Caco-2 (cell line): ENCODE measurements at regions not wholly inside any gene's neighbourhood (a gene's known extent, or its start where the extent isn't known, plus 50 kb on each side); places are given as distances from the start of the nearest gene placed in this dataset.

ENCODE experiments used
- BruUV-seq: library from RNA; stranded (reverse); fragments of 400-500 nt; replicated peaks from 2 replicates; lab custom pipeline; 2021; lab: Mats Ljungman, UMichigan
- CTCF ChIA-PET: fragments of 300-600 bp; sonication (Branson Sonifier 250); formaldehyde crosslinking; loops from one replicate; lab custom pipeline; 2022; ENCODE audit warnings: antibody characterized with exemption; lab: Charles Lee
- POLR2A ChIA-PET: fragments of 300-600 bp; sonication (Branson Sonifier 250); formaldehyde crosslinking; loops from one replicate; lab custom pipeline; 2022; ENCODE audit warnings: antibody characterized with exemption; lab: Charles Lee
- DNase-seq, 2 experiments: peaks; one replicate each; pipeline versions ENCODE4 v3.0.0 to v3.0.0-alpha.2; 2020 to 2022
- H3K27me3 ChIP-seq: replicated peaks from 2 replicates; pipeline ENCODE4 v1.6.0; 2011; ENCODE audit warnings: low read length; ENCODE audit not compliant: control insufficient read depth, insufficient read depth
- H3K36me3 ChIP-seq: 2 replicates; pipeline ENCODE4 v1.5.1; 2011; ENCODE audit warnings: low read length; ENCODE audit not compliant: control insufficient read depth, insufficient read depth
- H3K4me1 ChIP-seq: fragments of 250-450 bp; sonication (Bioruptor Pico); 2 replicates; pipeline ENCODE4 v1.5.1; 2020; ENCODE audit warnings: mild to moderate bottlenecking
- H3K4me3 ChIP-seq: 2 replicates; pipeline ENCODE4 v1.5.1; 2011; ENCODE audit warnings: low read depth, mild to moderate bottlenecking, control low read depth, low read length
- H3K9me3 ChIP-seq: fragments of 250-450 bp; sonication (Bioruptor Pico); 2 replicates; pipeline ENCODE4 v1.5.1; 2020; ENCODE audit warnings: mild to moderate bottlenecking, moderate library complexity
- H3K27ac Mint-ChIP-seq: one replicate; pipeline ENCODE4 v1.8.0; 2022; ENCODE audit warnings: mixed read lengths; ENCODE audit not compliant: unreplicated experiment
- H3K27me3 Mint-ChIP-seq: one replicate; pipeline ENCODE4 v1.8.0; 2022; ENCODE audit warnings: mixed read lengths; ENCODE audit not compliant: insufficient read depth, unreplicated experiment
- H3K36me3 Mint-ChIP-seq: one replicate; pipeline ENCODE4 v1.8.0; 2022; ENCODE audit warnings: mild to moderate bottlenecking, mixed read lengths; ENCODE audit not compliant: insufficient read depth, unreplicated experiment
- H3K4me1 Mint-ChIP-seq: one replicate; pipeline ENCODE4 v1.8.0; 2022; ENCODE audit warnings: low read depth, mixed read lengths; ENCODE audit not compliant: unreplicated experiment
- H3K4me3 Mint-ChIP-seq: one replicate; pipeline ENCODE4 v1.8.0; 2022; ENCODE audit warnings: mild to moderate bottlenecking, moderate library complexity, mixed read lengths; ENCODE audit not compliant: unreplicated experiment
- H3K9me3 Mint-ChIP-seq: one replicate; pipeline ENCODE4 v1.8.0; 2022; ENCODE audit warnings: mixed read lengths; ENCODE audit not compliant: unreplicated experiment
- CTCF ChIP-seq, 2 experiments: fragments of 200-600 bp in 1 of 2; IDR thresholded peaks; 1 replicate in 1 of 2; 2 replicates in 1 of 2; pipeline versions ENCODE4 v1.5.1 to v1.8.0; 2011 to 2022; ENCODE audit warnings: antibody characterized with exemption in 1 of 2, control low read depth in 1 of 2, inconsistent platforms in 1 of 2, low read depth in 1 of 2, low read length in 1 of 2, mild to moderate bottlenecking in 1 of 2, moderate library complexity in 1 of 2; ENCODE audit not compliant: insufficient read depth in 1 of 2, severe bottlenecking in 1 of 2, unreplicated experiment in 1 of 2
- intact Hi-C: fragments of 100-400 bp; cut with micrococcal nuclease; formaldehyde crosslinking; loops from one replicate; pipeline ENCODE4 v1.10.0; 2022; ENCODE audit not compliant: unreplicated experiment

DNA sequence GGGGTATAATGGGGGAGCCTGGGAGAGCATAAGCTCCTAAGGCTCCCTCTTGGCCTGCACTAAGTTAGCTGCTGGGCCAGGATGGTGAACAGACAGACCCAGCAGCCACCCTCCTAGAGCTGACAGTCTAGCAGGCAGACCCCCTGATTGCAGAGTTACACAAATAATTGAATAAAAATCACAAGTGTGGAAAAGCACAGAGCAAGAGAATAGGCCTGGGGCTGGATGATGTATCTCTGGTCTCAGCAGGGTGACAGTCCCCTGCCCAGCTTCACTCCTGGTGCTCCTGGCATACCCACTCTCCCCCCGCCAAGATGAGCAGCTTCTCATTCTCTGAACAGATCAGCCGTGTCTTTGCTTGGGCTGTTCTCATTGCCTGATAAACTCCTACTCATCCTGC, 86.1 kb upstream of the STX18 start:
- no peaks in the 10 kb centered on the region for H3K27me3 Mint-ChIP-seq

GRCh38 chr4:4627111-4627510, 85.3 kb upstream of the STX18 start:
- intact Hi-C loops, result no loop called here
- Histone ChIP-seq H3K36me3 (no peaks in the 10 kb centered on the region), H3K9me3 (0 out of 2 replicates have a peak, but pooled peaks cover 2% of the 10 kb centered on the region), H3K4me3 (no peak overlapping the region), H3K4me1 (peaks cover 12% of the 10 kb centered on the region), H3K27me3 (no peaks in the 10 kb centered on the region)
- POLR2A ChIA-PET, result no interaction called here
- DNase-seq, result no peak
- no peaks in the 10 kb centered on the region for H3K27me3 Mint-ChIP-seq
- BruUV-seq, result no TSS peak
- H3K9me3 Mint-ChIP-seq, result no peaks in the 10 kb centered on the region
- no peak overlapping the region for H3K4me3 Mint-ChIP-seq
- no peak overlapping the region for H3K27ac Mint-ChIP-seq
- TF ChIP-seq CTCF (IDR thresholded peaks at IDR 0.05; ENCODE audit: insufficient read depth in 1 of 2, low read depth in 1 of 2, low read length in 1 of 2, severe bottlenecking in 1 of 2, unreplicated experiment in 1 of 2), result no peak
- CTCF ChIA-PET, result interaction anchor here (0.7 kb wide), 1 partner anchor 124 kb away, joined by 3 read pairs; no protein-coding TSS in a partner anchor
- no peaks in the 10 kb centered on the region for H3K36me3 Mint-ChIP-seq
- peaks cover 7% of the 10 kb centered on the region for H3K4me1 Mint-ChIP-seq

More for the DNA sequence above, 86.1 kb upstream of the STX18 start:
- H3K9me3 Mint-ChIP-seq, result no peaks in the 10 kb centered on the region
- DNase-seq, result no peak
- peaks cover 7% of the 10 kb centered on the region for H3K4me1 Mint-ChIP-seq
- H3K27ac Mint-ChIP-seq, result peak overlapping the region; percentile 50
- intact Hi-C loops, result no loop called here
- POLR2A ChIA-PET, result no interaction called here
- TF ChIP-seq CTCF (IDR thresholded peaks at IDR 0.05; ENCODE audit: insufficient read depth in 1 of 2, low read depth in 1 of 2, low read length in 1 of 2, severe bottlenecking in 1 of 2, unreplicated experiment in 1 of 2), result no peak
- Histone ChIP-seq H3K27me3 (no peaks in the 10 kb centered on the region), H3K36me3 (no peaks in the 10 kb centered on the region), H3K9me3 (0 out of 2 replicates have a peak, but pooled peaks cover 2% of the 10 kb centered on the region), H3K4me1 (peaks cover 12% of the 10 kb centered on the region), H3K4me3 (no peak overlapping the region)
- H3K36me3 Mint-ChIP-seq, result no peaks in the 10 kb centered on the region
- CTCF ChIA-PET, result no interaction called here
- no peak overlapping the region for H3K4me3 Mint-ChIP-seq
- BruUV-seq, result no TSS peak

- Histone ChIP-seq H3K4me1 (peaks cover 12% of the 10 kb centered on the region), H3K27me3 (no peaks in the 10 kb centered on the region), H3K9me3 (no peaks in the 10 kb centered on the region), H3K4me3 (no peak overlapping the region), H3K36me3 (no peaks in the 10 kb centered on the region)
- H3K36me3 Mint-ChIP-seq, result no peaks in the 10 kb centered on the region
- DNase-seq, result peak; percentile 60 to 76
- peak overlapping the region; percentile 48 for H3K27ac Mint-ChIP-seq
- CTCF ChIA-PET, result no interaction called here
- intact Hi-C loops, result no loop called here
- H3K4me3 Mint-ChIP-seq, result no peak overlapping the region
- TF ChIP-seq CTCF (IDR thresholded peaks at IDR 0.05; ENCODE audit: insufficient read depth in 1 of 2, low read depth in 1 of 2, low read length in 1 of 2, severe bottlenecking in 1 of 2, unreplicated experiment in 1 of 2), result no peak
- BruUV-seq, result no TSS peak
- H3K4me1 Mint-ChIP-seq, result peaks cover 7% of the 10 kb centered on the region
- POLR2A ChIA-PET, result no interaction called here
- H3K9me3 Mint-ChIP-seq, result no peaks in the 10 kb centered on the region
- H3K27me3 Mint-ChIP-seq, result no peaks in the 10 kb centered on the region
Measured at GRCh38 chr4:4625488-4625887, 83.6 kb upstream of the STX18 start.
